Erythroblast (primary cell): ENCODE measurements at regions not wholly inside any gene's neighbourhood (a gene's known extent, or its start where the extent isn't known, plus 50 kb on each side); places are given as distances from the start of the nearest gene placed in this dataset.

Source experiments
- GATA1 ChIP-seq: IDR thresholded peaks from 2 replicates; pipeline ENCODE4 v1.6.1; 2011; ENCODE audit warnings: low read depth, mild to moderate bottlenecking, control low read depth, low read length, moderate library complexity
- POLR2A ChIP-seq: IDR thresholded peaks from 2 replicates; pipeline ENCODE4 v1.6.1; 2011; ENCODE audit warnings: mild to moderate bottlenecking, low read length

DNA sequence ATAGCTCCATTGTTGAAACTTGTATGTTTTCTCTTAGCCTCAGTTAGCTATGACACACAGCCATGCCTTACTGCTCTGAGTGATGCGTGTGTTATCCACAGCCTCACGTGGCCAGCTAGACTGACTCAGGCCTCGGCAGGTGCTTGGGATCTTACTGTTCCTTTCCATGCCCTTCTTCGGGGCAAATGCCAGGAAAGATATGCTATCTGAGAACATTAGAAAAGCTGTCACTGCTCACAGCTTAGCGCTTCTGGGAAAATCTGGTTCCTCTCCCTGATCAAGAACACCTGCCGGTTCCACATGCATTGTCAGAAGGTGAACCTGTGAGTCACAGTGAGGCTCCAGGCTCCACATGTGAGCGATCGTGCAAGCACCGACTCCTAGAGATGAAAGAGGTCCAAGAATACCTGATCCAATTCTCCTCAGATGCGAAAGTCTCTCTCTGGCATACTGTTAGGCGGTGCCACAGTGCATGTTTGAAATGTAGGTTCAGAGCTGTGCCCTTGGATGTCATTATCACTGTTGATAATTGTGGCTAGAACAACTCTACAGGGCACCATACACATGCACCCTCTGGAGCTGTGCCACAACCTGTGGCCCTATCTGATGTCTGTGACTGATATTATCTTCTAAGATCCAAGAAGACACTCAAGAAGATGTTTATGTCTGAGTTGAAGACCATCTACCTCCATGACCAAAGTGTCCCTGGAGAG is 247.8 kb upstream of the IGFBP3 start:
- TF ChIP-seq POLR2A (no peak), GATA1 (no peak)
